ENCODE measurements at regions not wholly inside any gene's neighbourhood (a gene's known extent, or its start where the extent isn't known, plus 50 kb on each side); places are given as distances from the start of the nearest gene placed in this dataset.

DNA sequence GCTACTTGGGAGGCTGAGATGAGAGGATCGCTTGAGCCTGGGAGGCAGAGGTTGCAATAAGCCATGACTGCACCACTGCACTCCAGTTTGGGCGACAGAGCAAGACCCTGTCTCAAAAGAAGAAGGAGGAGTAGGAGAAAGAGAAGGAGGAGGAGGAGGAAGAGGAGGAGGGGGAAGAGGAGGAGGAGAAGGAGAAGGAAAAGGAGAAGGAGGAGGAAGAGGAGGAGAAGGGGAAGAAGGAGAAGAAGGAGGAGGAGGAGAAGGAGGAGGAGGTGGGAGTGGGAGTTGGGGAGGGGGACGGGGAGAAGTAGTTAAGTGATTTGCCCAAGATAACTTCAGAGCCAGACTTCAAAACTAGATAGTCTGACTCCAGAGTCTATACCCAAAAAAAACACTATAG lies 55.5 kb upstream of the FOXD3 start:
- WGBS, 4 donors = 67 to 76% (median 74%) methylated on average over 3 of the region's 3 CpGs
- Histone ChIP-seq H3K9me3 (no peaks in the 10 kb centered on the region), H3K4me3 (no peak overlapping the region), H3K27ac (no peak overlapping the region), H3K27me3 (peaks cover 0 to 22% (median 5%) of the 10 kb centered on the region in 9 donors), H3K4me1 (peaks cover 0 to under 1% (median 0%) of the 10 kb centered on the region in 12 donors), H3K36me3 (no peaks in the 10 kb centered on the region)
- no peak for TF ChIP-seq POLR2A (IDR thresholded peaks at IDR 0.05)
- TF ChIP-seq, protein P1, sequence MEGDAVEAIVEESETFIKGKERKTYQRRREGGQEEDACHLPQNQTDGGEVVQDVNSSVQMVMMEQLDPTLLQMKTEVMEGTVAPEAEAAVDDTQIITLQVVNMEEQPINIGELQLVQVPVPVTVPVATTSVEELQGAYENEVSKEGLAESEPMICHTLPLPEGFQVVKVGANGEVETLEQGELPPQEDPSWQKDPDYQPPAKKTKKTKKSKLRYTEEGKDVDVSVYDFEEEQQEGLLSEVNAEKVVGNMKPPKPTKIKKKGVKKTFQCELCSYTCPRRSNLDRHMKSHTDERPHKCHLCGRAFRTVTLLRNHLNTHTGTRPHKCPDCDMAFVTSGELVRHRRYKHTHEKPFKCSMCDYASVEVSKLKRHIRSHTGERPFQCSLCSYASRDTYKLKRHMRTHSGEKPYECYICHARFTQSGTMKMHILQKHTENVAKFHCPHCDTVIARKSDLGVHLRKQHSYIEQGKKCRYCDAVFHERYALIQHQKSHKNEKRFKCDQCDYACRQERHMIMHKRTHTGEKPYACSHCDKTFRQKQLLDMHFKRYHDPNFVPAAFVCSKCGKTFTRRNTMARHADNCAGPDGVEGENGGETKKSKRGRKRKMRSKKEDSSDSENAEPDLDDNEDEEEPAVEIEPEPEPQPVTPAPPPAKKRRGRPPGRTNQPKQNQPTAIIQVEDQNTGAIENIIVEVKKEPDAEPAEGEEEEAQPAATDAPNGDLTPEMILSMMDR (IDR thresholded peaks at IDR 0.05) = no peak
- ATAC-seq (no peak), DNase-seq (no peak)
- intact Hi-C loops (cut with DNase I) = no loop called here

DNA sequence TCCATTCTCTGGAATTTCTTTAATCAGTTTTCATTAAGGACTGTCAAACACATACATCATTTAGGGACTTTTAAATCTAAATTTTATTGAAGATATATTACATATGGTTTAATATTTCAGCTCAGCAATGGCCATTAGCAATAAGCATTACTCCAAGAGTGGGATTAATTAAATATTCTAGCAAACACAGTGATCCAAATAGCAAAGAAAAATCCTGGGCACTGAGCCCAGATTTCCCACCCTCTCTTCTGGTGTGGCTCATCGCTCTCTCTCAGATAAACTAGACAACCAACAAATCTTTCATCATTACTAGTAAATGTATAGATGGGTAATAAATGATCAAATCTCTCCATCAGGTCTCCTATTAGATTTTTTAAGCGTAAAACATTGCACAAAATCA lies 53.5 kb upstream of the FOXD3 start:
- H3K4me1 ChIP-seq = no peaks in the 10 kb centered on the region
- intact Hi-C loops (cut with DNase I) = no loop called here
- 52 to 66% (median 60%) methylated on average over 2 of the region's 2 CpGs for WGBS, 4 donors
- DNase-seq (no peak), ATAC-seq (no peak)
- H3K9me3 ChIP-seq = no peaks in the 10 kb centered on the region
- TF ChIP-seq, protein P1 (IDR thresholded peaks at IDR 0.05) = no peak
- no peak for TF ChIP-seq POLR2A (IDR thresholded peaks at IDR 0.05)
- no peaks in the 10 kb centered on the region for H3K36me3 ChIP-seq
- peaks cover 0 to 39% (median 10%) of the 10 kb centered on the region in 9 donors for H3K27me3 ChIP-seq
- no peak overlapping the region for H3K27ac ChIP-seq
- H3K4me3 ChIP-seq = no peak overlapping the region

DNA sequence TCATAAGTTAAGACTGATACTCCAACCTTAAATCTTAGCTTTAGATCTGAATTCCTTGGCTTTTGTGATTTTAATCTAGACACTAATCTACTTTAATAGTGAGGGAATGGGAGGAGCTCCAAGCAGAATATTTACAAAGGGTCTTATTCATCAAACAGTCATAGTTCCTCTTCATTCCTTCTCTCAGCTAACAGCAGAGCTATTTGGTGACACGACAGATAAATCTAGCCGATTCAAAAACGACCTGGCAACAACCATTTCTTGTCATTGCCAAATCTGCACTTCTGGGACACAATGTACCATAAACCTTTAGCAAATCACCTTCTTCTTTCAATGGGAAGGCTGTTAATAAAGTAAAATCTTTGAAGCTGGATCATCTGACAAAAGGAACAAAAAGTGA lies 52.8 kb upstream of the FOXD3 start:
- DNase-seq = no peak
- H3K9me3 ChIP-seq = no peaks in the 10 kb centered on the region
- peaks cover 0 to 46% (median 17%) of the 10 kb centered on the region in 9 donors for H3K27me3 ChIP-seq
- no peaks in the 10 kb centered on the region for H3K36me3 ChIP-seq
- intact Hi-C loops (cut with DNase I) = no loop called here
- TF ChIP-seq, protein P1 (IDR thresholded peaks at IDR 0.05) = no peak
- TF ChIP-seq POLR2A (IDR thresholded peaks at IDR 0.05) = no peak
- H3K4me3 ChIP-seq = no peak overlapping the region
- WGBS, 4 donors = 44 to 59% (median 50%) methylated on average over 3 of the region's 3 CpGs
- H3K4me1 ChIP-seq = no peaks in the 10 kb centered on the region
- ATAC-seq = no peak
- H3K27ac ChIP-seq = no peak overlapping the region
